ENCODE measurements at regions not wholly inside any gene's neighbourhood (a gene's known extent, or its start where the extent isn't known, plus 50 kb on each side); places are given as distances from the start of the nearest gene placed in this dataset.

DNA sequence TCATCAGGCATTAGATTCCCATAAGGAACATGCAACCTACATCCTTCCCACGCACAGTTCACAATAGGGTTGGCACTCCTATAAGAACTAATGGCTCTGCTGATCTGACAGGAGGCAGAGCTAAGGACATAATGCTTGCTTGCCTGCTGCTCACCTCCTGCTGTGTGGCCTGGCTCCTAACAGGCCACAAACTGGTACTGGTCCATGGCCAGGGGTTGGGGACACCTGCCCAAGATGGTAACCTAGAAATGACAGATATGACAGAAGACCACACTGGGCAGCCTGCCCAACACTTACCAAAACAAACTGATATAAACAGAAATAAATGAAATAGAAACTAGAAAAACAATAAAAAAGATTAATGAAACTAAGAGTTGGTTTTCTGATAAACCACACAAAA lies 325.6 kb downstream of the SEC23A start:
- TF ChIP-seq EZH2phosphoT487 (IDR thresholded peaks at IDR 0.05; ENCODE audit: insufficient read depth, low read depth): no peak
- no peak for TF ChIP-seq EZH2 (IDR thresholded peaks at IDR 0.05; ENCODE audit: insufficient read depth, poor library complexity, severe bottlenecking)

All from GM23248 (cell line).